GM12878 (cell line): ENCODE measurements at regions not wholly inside any gene's neighbourhood (a gene's known extent, or its start where the extent isn't known, plus 50 kb on each side); places are given as distances from the start of the nearest gene placed in this dataset.

Experiments used
- ATAC-seq: fragments of 200-7000 bp; cut with Tn5 transposase; 3 replicates; pipeline ENCODE4 v1.9.1; 2020; ENCODE audit warnings: mild to moderate bottlenecking, moderate library complexity
- BruUV-seq: library from RNA; stranded (reverse); fragments of 400-500 nt; replicated peaks from 2 replicates; lab custom pipeline; 2021; lab: Mats Ljungman, UMichigan
- CTCF ChIA-PET: fragments of 300-600 bp; sonication (Branson Sonifier 250); formaldehyde crosslinking; extraction: SDS; loops from one replicate; lab custom pipeline; 2021; ENCODE audit warnings: inconsistent platforms; lab: Yijun Ruan, JAX
- POLR2A ChIA-PET: fragments of 350-600 bp; formaldehyde crosslinking; extraction: SDS; loops from one replicate; lab custom pipeline; 2021; ENCODE audit warnings: inconsistent platforms; lab: Charles Lee
- RAD21 ChIA-PET: fragments of 300-600 bp; sonication (Branson Sonifier 250); formaldehyde crosslinking; loops from one replicate; lab custom pipeline; 2023; ENCODE audit warnings: antibody characterized with exemption; ENCODE audit not compliant: unreplicated experiment; lab: Charles Lee
- SMC1A ChIA-PET: fragments of 300-600 bp; sonication (Branson Sonifier 250); formaldehyde crosslinking; loops from one replicate; lab custom pipeline; 2023; ENCODE audit not compliant: unreplicated experiment, uncharacterized antibody; lab: Charles Lee
- DNase-seq: peaks from one replicate; pipeline ENCODE4 v3.0.0-alpha.2; 2011; ENCODE audit warnings: low read depth, low spot score
- FAIRE-seq: peaks from 3 replicates; lab custom pipeline; 2011; peaks lifted over from hg19 to GRCh38; lab: Jason Lieb, UNC
- H2AFZ ChIP-seq: 2 replicates; pipeline ENCODE4 v1.6.0; 2011; ENCODE audit warnings: low read depth, low read length, control low read depth; ENCODE audit not compliant: control insufficient read depth
- H3K27ac ChIP-seq: 2 replicates; pipeline ENCODE4 v1.5.1; 2011; ENCODE audit warnings: control low read depth; ENCODE audit not compliant: control insufficient read depth, insufficient read depth
- H3K27me3 ChIP-seq, 2 experiments: replicated peaks in 1 of 2; 2 replicates each; pipeline versions ENCODE4 v1.6.0 to v1.6.1; 2011; ENCODE audit warnings: low read length in 1 of 2; ENCODE audit not compliant: control insufficient read depth in 2 of 2, insufficient read depth in 2 of 2
- H3K36me3 ChIP-seq, 2 experiments: 2 replicates each; pipeline ENCODE4 v1.5.1; 2011; ENCODE audit warnings: low read length in 1 of 2; ENCODE audit not compliant: control insufficient read depth in 2 of 2, insufficient read depth in 2 of 2
- H3K4me1 ChIP-seq: 2 replicates; pipeline ENCODE4 v1.6.1; 2011; ENCODE audit warnings: mild to moderate bottlenecking, low read length, moderate library complexity, mixed read lengths; ENCODE audit not compliant: control insufficient read depth, insufficient read depth
- H3K4me2 ChIP-seq: 2 replicates; pipeline ENCODE4 v1.6.0; 2011; ENCODE audit warnings: control low read depth; ENCODE audit not compliant: control insufficient read depth, insufficient read depth
- H3K4me3 ChIP-seq: fragments of 200-600 bp; sonication (generic); 2 replicates; pipeline ENCODE4 v1.5.1; 2016
- H3K79me2 ChIP-seq: 2 replicates; pipeline ENCODE4 v1.6.0; 2011; ENCODE audit warnings: low read length; ENCODE audit not compliant: control insufficient read depth, insufficient read depth
- H3K9ac ChIP-seq: 2 replicates; pipeline ENCODE4 v1.8.0; 2011; ENCODE audit warnings: low read length, control low read depth, mixed read lengths; ENCODE audit not compliant: control insufficient read depth, insufficient read depth
- H3K9me3 ChIP-seq: replicated peaks from 3 replicates; pipeline ENCODE4 v1.5.1; 2011; ENCODE audit warnings: mild to moderate bottlenecking, low read length; ENCODE audit not compliant: control insufficient read depth, insufficient read depth
- H4K20me1 ChIP-seq: 2 replicates; pipeline ENCODE4 v1.6.0; 2011; ENCODE audit not compliant: control insufficient read depth, insufficient read depth
- CBX5 ChIP-seq: sonication (generic); IDR thresholded peaks from 2 replicates; pipeline ENCODE4 v1.6.1; 2016; ENCODE audit warnings: low read depth, moderate library complexity, mild to moderate bottlenecking, inconsistent platforms
- CHD2 ChIP-seq: IDR thresholded peaks from 2 replicates; pipeline ENCODE4 v1.6.1; 2011; ENCODE audit warnings: low read depth, low read length, improper control_type of control experiment, borderline replicate concordance
- ELK1 ChIP-seq: IDR thresholded peaks from 2 replicates; pipeline ENCODE4 v1.6.1; 2012; ENCODE audit warnings: low read depth, low read length, improper control_type of control experiment
- GATAD2B ChIP-seq: fragments of 450-650 bp; conservative IDR thresholded peaks from 2 replicates; pipeline ENCODE4 v1.6.1; 2017; ENCODE audit warnings: low read depth, mild to moderate bottlenecking, moderate library complexity
- HSF1 ChIP-seq: fragments of 150-350 bp; IDR thresholded peaks from 2 replicates; pipeline ENCODE4 v1.6.1; 2014; ENCODE audit warnings: mild to moderate bottlenecking, low read depth, low read length
- IKZF1 ChIP-seq: fragments of 450-650 bp; conservative IDR thresholded peaks from 2 replicates; pipeline ENCODE4 v1.6.1; 2017; ENCODE audit warnings: antibody characterized with exemption, mild to moderate bottlenecking
- NR2F1 ChIP-seq: fragments of 450-650 bp; conservative IDR thresholded peaks from 2 replicates; pipeline ENCODE4 v1.6.1; 2017; ENCODE audit warnings: mild to moderate bottlenecking
- POLR2AphosphoS2 ChIP-seq: IDR thresholded peaks from 2 replicates; pipeline ENCODE4 v1.6.1; 2011; ENCODE audit warnings: low read depth, mild to moderate bottlenecking, low read length, improper control_type of control experiment, moderate library complexity
- SMC3 ChIP-seq: IDR thresholded peaks from 2 replicates; pipeline ENCODE4 v1.6.1; 2011; ENCODE audit warnings: low read length, improper control_type of control experiment, borderline replicate concordance
- SRF ChIP-seq, 2 experiments: IDR thresholded peaks; 2 replicates each; pipeline ENCODE4 v1.6.1; 2011; ENCODE audit warnings: low read depth in 2 of 2, low read length in 2 of 2, mild to moderate bottlenecking in 1 of 2, moderate library complexity in 1 of 2
- TARDBP ChIP-seq: IDR thresholded peaks from 2 replicates; pipeline ENCODE4 v1.6.1; 2016; ENCODE audit warnings: borderline replicate concordance
- WGBS: methylation state at CpG from one replicate; pipeline ENCODE4 v1.1.6; 2016; ENCODE audit warnings: low lambda C conversion rate; ENCODE audit not compliant: insufficient replicate concordance, insufficient coverage; ENCODE audit errors: missing lambda C conversion rate; 5-methylcytosine and 5-hydroxymethylcytosine counted together
- in situ Hi-C: fragments of 300-500 bp; cut with MboI; formaldehyde crosslinking; loops from 9 replicates; pipeline ENCODE4 v1.14.3; 2018; ENCODE audit warnings: mixed read lengths
- intact Hi-C: fragments of 100-400 bp; cut with micrococcal nuclease; formaldehyde crosslinking; loops from one replicate; pipeline ENCODE4 v1.14.2; 2022; ENCODE audit not compliant: unreplicated experiment

GRCh38 chr5:116370886-116371285, 203.7 kb downstream of the SEMA6A start:
- intact Hi-C loops (loop anchor here (5.0 kb wide), 1 partner anchor 206 kb away; no protein-coding TSS in a partner anchor), in situ Hi-C loops (no loop called here)
- no peak overlapping the region for H3K9ac ChIP-seq
- ATAC-seq (no peak), DNase-seq (no peak), FAIRE-seq (no peak)
- H3K4me2 ChIP-seq, result no peak overlapping the region
- no peaks in the 10 kb centered on the region for H4K20me1 ChIP-seq
- TF ChIP-seq SRF (IDR thresholded peaks at IDR 0.05; ENCODE audit: low read depth in 2 of 2, low read length in 2 of 2), result no peak
- no peak for TF ChIP-seq CHD2
- no peaks in the 10 kb centered on the region for H3K79me2 ChIP-seq
- peaks cover 7% of the 10 kb centered on the region for H3K4me1 ChIP-seq
- no peak overlapping the region for H3K27ac ChIP-seq
- no peaks in the 10 kb centered on the region for H3K36me3 ChIP-seq
- no TSS peak for BruUV-seq
- POLR2A ChIA-PET, result interaction anchor here (0.6 to 11.3 kb wide), 4 partner anchors 8 to 150 kb away, joined by 3 to 98 read pairs (median 4); no protein-coding TSS in a partner anchor
- no peak overlapping the region for H2AFZ ChIP-seq
- CTCF ChIA-PET, result interaction anchor here (0.6 to 9.2 kb wide), 8 partner anchors 13 to 235 kb away, joined by 3 to 101 read pairs (median 4); no protein-coding TSS in a partner anchor
- no peak overlapping the region for H3K4me3 ChIP-seq
- H3K9me3 ChIP-seq, result no peaks in the 10 kb centered on the region
- SMC1A ChIA-PET, result interaction anchor here (0.6 to 12.0 kb wide), 26 partner anchors 8 to 583 kb away, joined by 3 to 307 read pairs (median 4); partner anchors contain the start of gene SEMA6A
- RAD21 ChIA-PET, result interaction anchor here (0.8 to 9.4 kb wide), 9 partner anchors 8 to 234 kb away, joined by 3 to 229 read pairs (median 7); partner anchors contain the start of gene SEMA6A
- WGBS, result 45% methylated on average over 2 of the region's 2 CpGs
- no peaks in the 10 kb centered on the region for H3K27me3 ChIP-seq

- Histone ChIP-seq H3K9me3 (no peaks in the 10 kb centered on the region), H3K27me3 (no peaks in the 10 kb centered on the region), H4K20me1 (no peaks in the 10 kb centered on the region), H3K9ac (no peak overlapping the region), H3K27ac (no peak overlapping the region), H3K4me2 (no peak overlapping the region), H3K4me1 (peaks cover 11% of the 10 kb centered on the region), H3K36me3 (no peaks in the 10 kb centered on the region), H3K79me2 (no peaks in the 10 kb centered on the region), H2AFZ (no peak overlapping the region), H3K4me3 (no peak overlapping the region)
- BruUV-seq, result no TSS peak
- 59% methylated on average over 4 of the region's 4 CpGs for WGBS
- intact Hi-C loops (loop anchor here (5.0 kb wide), 1 partner anchor 207 kb away; no protein-coding TSS in a partner anchor), in situ Hi-C loops (no loop called here)
- ATAC-seq (no peak), DNase-seq (no peak), FAIRE-seq (peak; percentile 31)
- RAD21 ChIA-PET, result interaction anchor here (0.9 to 9.4 kb wide), 7 partner anchors 9 to 333 kb away, joined by 3 to 229 read pairs (median 7); no protein-coding TSS in a partner anchor
- CTCF ChIA-PET, result interaction anchor here (1.3 to 9.2 kb wide), 3 partner anchors 12 to 234 kb away, joined by 3 to 101 read pairs (median 16); no protein-coding TSS in a partner anchor
- POLR2A ChIA-PET, result interaction anchor here (1.6 to 11.3 kb wide), 2 partner anchors 11 to 201 kb away, joined by 3 to 98 read pairs; no protein-coding TSS in a partner anchor
- SMC1A ChIA-PET, result interaction anchor here (0.7 to 12.0 kb wide), 11 partner anchors 9 to 233 kb away, joined by 3 to 307 read pairs (median 5); partner anchors contain the start of gene SEMA6A
- TF ChIP-seq IKZF1 (no peak), NR2F1 (no peak), HSF1 (no peak), TARDBP (no peak), CBX5 (no peak), POLR2AphosphoS2 (no peak), GATAD2B (no peak), SMC3 (no peak), ELK1 (no peak)
Measured at GRCh38 chr5:116370149-116370548, 204.5 kb downstream of the SEMA6A start.
